NCI-H2196 treated with DMSO at 0.1 percent for 48 hours (cell line): ENCODE measurements at regions not wholly inside any gene's neighbourhood (a gene's known extent, or its start where the extent isn't known, plus 50 kb on each side); places are given as distances from the start of the nearest gene placed in this dataset.

Experiments
- DNase-seq: peaks from one replicate; lab custom pipeline; 2025; ENCODE audit not compliant: unreplicated experiment; lab: John Stamatoyannopoulos, UW

- DNase-seq = no peak
Measured at GRCh38 chr7:47221826-47222225, 360.1 kb downstream of the TNS3 start.

DNA sequence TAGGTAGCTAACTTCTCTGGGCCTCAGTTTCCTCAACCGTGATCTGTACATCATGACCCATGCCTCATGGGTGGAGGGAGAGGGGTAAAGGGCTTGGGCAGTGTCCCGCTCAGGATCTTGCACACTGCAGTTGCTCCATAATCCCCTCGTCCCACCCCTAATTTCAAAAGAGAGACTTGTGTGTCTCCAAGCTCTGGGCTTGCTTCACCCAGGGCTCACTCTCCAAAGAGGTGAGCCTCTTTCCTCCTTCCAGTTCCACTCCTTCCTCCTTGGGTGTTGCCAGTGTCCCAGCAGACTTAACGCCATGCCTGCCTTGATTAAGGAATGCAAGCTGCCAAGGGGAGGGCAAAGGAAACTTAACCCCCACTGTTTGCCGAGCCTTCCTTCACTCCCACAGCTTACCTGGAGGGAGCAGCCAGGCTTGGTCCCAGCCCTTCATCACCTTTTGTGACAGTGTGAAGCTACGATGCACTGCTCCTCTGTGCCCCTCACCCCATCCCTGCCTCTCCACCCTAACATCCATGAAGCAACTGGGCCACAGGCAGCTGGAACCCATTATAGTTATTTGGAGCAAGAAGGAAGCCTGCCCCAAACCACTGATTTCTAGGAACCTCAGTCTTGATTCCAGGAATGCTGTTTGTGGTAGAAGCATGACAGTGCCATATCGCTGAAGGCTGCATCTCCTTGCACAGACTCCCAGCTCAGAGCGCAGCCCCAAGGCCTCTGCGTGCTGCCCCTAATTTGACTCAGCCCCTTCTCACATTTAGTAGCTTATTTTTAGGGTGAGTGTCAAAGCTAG lies 363.3 kb downstream of the TNS3 start:
- no peak for DNase-seq

DNA sequence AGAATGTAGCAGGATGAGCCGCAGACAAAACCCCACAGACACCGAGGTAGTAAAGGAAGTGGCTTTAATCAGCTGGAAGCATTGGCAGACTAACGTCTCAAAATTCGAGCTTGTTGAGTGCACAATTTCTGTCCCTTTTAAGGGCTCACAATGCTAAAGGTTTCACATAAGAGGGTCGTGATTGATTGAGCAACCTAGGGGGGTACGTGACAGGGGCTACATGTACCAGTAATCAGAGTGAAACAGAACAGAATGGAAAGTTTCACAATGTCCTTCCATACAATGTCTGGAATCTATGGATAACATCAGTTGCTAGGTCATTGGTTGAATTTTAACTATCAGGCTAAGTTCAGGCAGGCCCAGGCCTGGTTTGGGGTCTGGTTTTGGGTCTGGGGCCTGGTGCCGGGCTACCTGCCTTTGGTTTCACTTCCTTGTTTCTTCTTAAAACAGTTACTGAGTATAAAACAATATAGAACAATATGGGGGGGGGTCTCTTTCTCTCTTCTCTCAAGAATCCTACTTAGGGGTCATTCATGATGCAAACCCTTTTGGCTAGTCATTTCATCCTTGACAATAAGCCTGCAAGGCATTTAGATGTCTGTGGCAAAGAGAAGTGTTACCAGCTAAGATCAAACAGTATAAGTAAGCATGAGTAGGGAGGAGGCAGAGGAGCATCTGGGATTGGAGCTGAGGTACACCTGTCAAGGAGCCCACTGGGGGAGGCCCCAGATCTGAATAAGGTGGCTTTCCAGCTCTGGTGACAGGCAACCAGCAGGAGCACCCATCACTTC lies 364.1 kb downstream of the TNS3 start:
- DNase-seq = no peak

DNA sequence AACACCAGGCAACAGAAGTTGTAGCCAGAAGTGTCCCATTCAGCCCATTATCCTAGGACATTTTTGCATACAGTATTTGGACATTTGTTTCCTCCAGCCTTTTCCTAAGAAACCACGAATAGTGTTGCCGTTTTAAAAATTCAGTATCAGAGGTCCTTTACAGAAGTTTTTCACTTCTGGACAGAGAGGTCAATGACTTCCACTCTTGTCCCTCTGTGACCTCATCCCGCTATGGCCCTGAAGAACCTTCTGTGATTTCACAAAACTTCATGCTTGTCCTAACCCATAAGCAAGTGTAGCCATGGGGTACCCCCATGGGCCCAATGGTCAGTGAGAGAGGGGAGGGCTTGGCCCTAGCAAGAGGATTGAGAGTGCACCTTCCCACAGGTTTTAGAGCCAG lies 364.8 kb downstream of the TNS3 start:
- DNase-seq = no peak

- no peak for DNase-seq
Measured at GRCh38 chr7:47216439-47216838, 365.5 kb downstream of the TNS3 start.

DNA sequence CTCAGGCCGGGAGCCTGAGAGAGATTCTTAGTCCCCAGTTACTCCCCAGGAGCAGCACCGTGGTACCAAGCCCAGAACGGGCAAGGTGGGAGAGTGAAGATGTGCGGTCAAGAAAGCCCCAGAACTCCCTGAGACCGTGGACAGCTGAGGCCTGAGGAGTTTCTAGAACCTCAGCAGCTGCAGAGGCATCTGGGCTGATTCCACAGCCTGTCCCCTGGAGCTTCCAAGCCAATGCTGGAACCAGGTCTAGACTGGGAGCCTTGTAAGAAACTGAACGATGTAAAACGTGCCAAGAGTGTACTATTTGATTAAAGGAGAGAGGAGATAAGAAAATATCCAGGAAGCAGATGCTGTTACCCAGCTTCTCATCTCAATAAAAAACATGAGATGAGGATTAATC lies 366.3 kb downstream of the TNS3 start:
- no peak for DNase-seq

GRCh38 chr7:47215049-47215448 lies 366.9 kb downstream of the TNS3 start:
- no peak for DNase-seq

GRCh38 chr7:47213276-47213675 lies 368.6 kb downstream of the TNS3 start:
- no peak for DNase-seq

- no peak for DNase-seq
Measured at GRCh38 chr7:47211519-47211973, 370.4 kb downstream of the TNS3 start.

GRCh38 chr7:47210281-47210854 lies 371.5 kb downstream of the TNS3 start:
- no peak for DNase-seq

- no peak for DNase-seq
Measured at GRCh38 chr7:47207956-47208355, 374.0 kb downstream of the TNS3 start.

DNA sequence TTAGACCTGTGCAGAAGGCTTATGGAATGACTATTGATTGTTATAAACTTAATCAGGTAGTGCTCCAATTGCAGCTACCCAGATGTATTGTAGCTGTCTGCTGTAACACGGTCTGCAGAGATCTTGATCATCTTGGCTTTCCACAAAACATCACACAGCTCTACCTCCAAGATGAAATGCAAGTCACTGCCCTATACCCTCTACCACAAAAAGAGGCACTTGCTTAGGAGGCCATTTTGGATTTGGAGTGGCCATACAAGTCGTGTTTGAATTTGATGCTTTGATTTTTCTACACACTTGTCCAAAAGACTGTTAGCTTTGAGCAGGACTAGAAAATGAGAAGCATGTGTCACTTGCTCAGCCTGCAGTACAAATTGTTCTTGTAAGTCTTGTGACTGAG lies 377.2 kb downstream of the TNS3 start:
- no peak for DNase-seq

GRCh38 chr7:47202146-47202783 lies 379.6 kb downstream of the TNS3 start:
- no peak for DNase-seq

DNA sequence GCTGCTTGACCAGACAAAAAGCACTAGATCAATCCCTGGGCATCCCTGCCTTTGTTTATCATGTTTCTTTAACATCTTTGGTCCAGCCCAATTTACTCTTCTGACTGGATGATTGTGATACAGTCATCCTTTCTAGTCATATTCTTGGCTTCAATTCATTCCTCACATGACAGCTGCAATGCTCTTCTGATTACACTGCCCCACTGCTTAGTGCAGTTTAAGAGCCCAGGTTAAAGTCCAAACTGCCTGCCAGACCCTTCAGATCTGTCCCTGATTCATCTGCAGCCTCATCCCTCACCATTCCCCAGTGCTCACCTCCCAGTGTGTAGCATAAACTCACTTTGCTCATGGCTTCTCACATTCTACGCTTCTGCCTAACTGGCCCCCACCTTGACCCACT lies 383.8 kb downstream of the TNS3 start:
- DNase-seq = no peak

GRCh38 chr7:47197486-47197885 lies 384.4 kb downstream of the TNS3 start:
- DNase-seq = no peak

- no peak for DNase-seq
Measured at GRCh38 chr7:47196737-47197136, 385.2 kb downstream of the TNS3 start.

GRCh38 chr7:47196106-47196645 lies 385.7 kb downstream of the TNS3 start:
- DNase-seq = no peak

- no peak for DNase-seq
Measured at GRCh38 chr7:47195641-47196040, 386.3 kb downstream of the TNS3 start.

DNA sequence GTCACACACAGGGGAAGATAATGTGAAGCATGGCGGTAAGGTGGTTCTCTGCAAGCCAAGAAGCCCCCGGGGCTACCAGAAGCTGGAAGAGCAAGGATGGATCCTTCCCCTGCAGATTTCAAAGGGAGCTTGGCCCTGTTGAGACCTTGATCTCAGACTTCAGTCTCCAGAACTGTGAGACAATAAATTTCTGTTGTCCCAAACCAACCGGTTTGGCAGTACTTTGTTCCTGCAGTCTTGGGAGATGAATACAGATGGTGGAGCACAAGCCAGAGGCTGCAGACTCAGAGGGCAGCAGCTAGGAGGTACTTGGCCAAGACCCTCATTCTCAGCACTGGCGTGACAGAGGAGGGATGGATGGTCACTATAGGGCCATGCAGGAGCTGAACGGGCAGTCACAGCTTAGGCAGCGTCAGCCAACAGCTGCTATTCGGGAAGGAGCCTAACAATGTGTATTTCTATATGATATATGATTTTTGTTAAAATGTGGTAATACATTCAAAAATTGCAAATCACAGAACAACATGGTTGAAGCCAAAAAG lies 387.3 kb downstream of the TNS3 start:
- no peak for DNase-seq

DNA sequence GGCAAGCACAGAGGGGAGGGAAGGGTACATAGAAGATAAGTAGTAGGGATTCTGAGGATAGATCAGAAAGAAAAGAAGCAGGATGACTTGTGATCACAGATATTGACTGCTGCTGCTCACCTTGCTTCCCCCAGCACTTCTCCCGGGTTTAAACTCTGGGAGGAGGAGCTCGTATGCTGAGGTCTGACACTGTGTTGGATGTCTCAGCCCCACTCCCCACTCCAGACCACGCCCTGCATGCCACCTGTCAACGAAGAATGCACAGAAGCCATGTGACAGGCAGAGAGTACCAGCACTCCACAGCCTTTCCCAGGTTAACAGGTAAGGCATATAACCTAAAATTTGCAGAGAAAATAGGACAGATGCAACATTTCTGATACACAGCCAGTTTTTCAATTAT lies 388.9 kb downstream of the TNS3 start:
- DNase-seq = no peak

DNA sequence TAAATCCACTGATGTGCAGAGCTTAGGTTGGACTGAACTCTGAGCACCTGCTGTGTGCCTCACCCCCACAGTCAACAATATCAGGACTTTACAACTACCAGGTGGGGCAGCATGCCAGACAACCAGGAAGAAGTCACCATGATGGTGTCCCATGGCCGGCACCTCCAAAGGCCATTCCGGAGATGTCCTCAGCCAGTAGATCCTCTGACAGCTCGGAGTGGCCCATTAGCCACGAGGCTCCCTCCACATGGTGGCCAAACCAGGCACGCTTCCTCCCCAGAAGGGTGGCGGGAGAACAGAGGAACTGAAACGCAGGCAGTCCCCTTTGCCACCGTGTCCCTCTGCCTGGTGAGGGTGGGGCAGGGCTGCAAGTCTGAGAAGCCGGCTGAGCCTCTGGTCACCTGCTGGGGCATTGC lies 390.0 kb downstream of the TNS3 start:
- no peak for DNase-seq
